B cell (primary cell): ENCODE measurements at regions not wholly inside any gene's neighbourhood (a gene's known extent, or its start where the extent isn't known, plus 50 kb on each side); places are given as distances from the start of the nearest gene placed in this dataset.

ENCODE experiments used
- ATAC-seq: fragments of 200-7000 bp; cut with Tn5 transposase; one replicate; pipeline ENCODE4 v1.10.0; 2021; ENCODE audit warnings: low read depth, mild to moderate bottlenecking, moderate number of reproducible peaks, moderate library complexity
- CTCF ChIA-PET: fragments of 350-600 bp; sonication (Branson Sonifier 250); formaldehyde crosslinking; loops from one replicate; lab custom pipeline; 2021; ENCODE audit warnings: antibody characterized with exemption, inconsistent platforms; lab: Charles Lee
- POLR2A ChIA-PET: fragments of 350-600 bp; sonication (Branson Sonifier 250); formaldehyde crosslinking; loops from one replicate; lab custom pipeline; 2021; ENCODE audit warnings: antibody characterized with exemption; lab: Charles Lee
- DNase-seq: peaks from one replicate; pipeline ENCODE4 v3.0.0; 2013
- H2AFZ ChIP-seq: 2 replicates; pipeline ENCODE4 v1.6.1; 2012; ENCODE audit warnings: mild to moderate bottlenecking, low read depth, low read length; ENCODE audit not compliant: insufficient read depth, poor library complexity, severe bottlenecking
- H3K27ac ChIP-seq, 2 donors: 1 replicate in 1 of 2; 2 replicates in 1 of 2; pipeline ENCODE4 v1.5.1; 2012 to 2013; ENCODE audit warnings: low read length in 2 of 2, mild to moderate bottlenecking in 2 of 2, moderate library complexity in 1 of 2
- H3K27me3 ChIP-seq, 4 experiments: fragments of 200-600 bp in 1 of 4; sonication (generic) in 1 of 4; replicated peaks in 1 of 4; 1 replicate in 2 of 4; 2 replicates in 2 of 4; pipeline versions ENCODE4 v1.6.1 to v1.7.0; 2013 to 2016; ENCODE audit warnings: low read length in 3 of 4, mild to moderate bottlenecking in 2 of 4, mixed read lengths in 1 of 4, moderate library complexity in 1 of 4; ENCODE audit not compliant: insufficient read depth in 4 of 4, control insufficient read depth in 3 of 4; ENCODE audit errors: control extremely low read depth in 1 of 4
- H3K36me3 ChIP-seq, 2 experiments: replicated peaks in 1 of 2; 1 replicate in 1 of 2; 2 replicates in 1 of 2; pipeline versions ENCODE4 v1.6.1 to v1.7.1; 2013; ENCODE audit warnings: low read length in 1 of 2; ENCODE audit not compliant: insufficient read depth in 2 of 2, control insufficient read depth in 1 of 2; ENCODE audit errors: control extremely low read depth in 1 of 2, extremely low read depth in 1 of 2
- H3K4me1 ChIP-seq, 2 donors: fragments of 200-600 bp in 1 of 2; sonication (generic) in 1 of 2; 1 replicate in 1 of 2; 2 replicates in 1 of 2; pipeline versions ENCODE4 v1.5.1 to v1.6.1; 2013 to 2017; ENCODE audit warnings: low read length in 2 of 2; ENCODE audit not compliant: control insufficient read depth in 2 of 2, insufficient read depth in 2 of 2
- H3K4me2 ChIP-seq: replicated peaks from 2 replicates; pipeline ENCODE3; 2012; ENCODE audit warnings: mild to moderate bottlenecking, low read depth, low read length; ENCODE audit not compliant: poor library complexity, severe bottlenecking
- H3K4me3 ChIP-seq, 5 experiments: fragments of 200-600 bp in 1 of 5; sonication (generic) in 1 of 5; 1 replicate in 3 of 5; 2 replicates in 2 of 5; pipeline versions ENCODE4 v1.5.1 to v1.7.0; 2011 to 2016; ENCODE audit warnings: low read length in 4 of 5, mild to moderate bottlenecking in 4 of 5, low read depth in 2 of 5, control low read depth in 1 of 5, moderate library complexity in 1 of 5; ENCODE audit not compliant: insufficient read depth in 1 of 5; ENCODE audit errors: control extremely low read depth in 1 of 5, extremely low read depth in 1 of 5
- H3K79me2 ChIP-seq: fragments of 200-600 bp; sonication (generic); one replicate; pipeline ENCODE4 v1.6.0; 2016; ENCODE audit warnings: low read length; ENCODE audit not compliant: control insufficient read depth, insufficient read depth
- H3K9ac ChIP-seq: fragments of 200-600 bp; sonication (generic); 2 replicates; pipeline ENCODE4 v1.6.1; 2017; ENCODE audit warnings: mild to moderate bottlenecking, low read length, moderate library complexity
- H3K9me3 ChIP-seq, 3 donors: one replicate each; pipeline versions ENCODE4 v1.6.1 to v1.7.1; 2013; ENCODE audit warnings: low read length in 2 of 3; ENCODE audit not compliant: control insufficient read depth in 2 of 3, insufficient read depth in 1 of 3; ENCODE audit errors: control extremely low read depth in 1 of 3
- H4K20me1 ChIP-seq: 2 replicates; pipeline ENCODE4 v1.6.0; 2012; ENCODE audit warnings: mild to moderate bottlenecking, low read length; ENCODE audit not compliant: insufficient read depth, control insufficient read depth, poor library complexity, severe bottlenecking
- H3K27ac Mint-ChIP-seq: one replicate; pipeline ENCODE4 v1.8.0; 2021; ENCODE audit warnings: mixed read lengths
- H3K27me3 Mint-ChIP-seq: one replicate; pipeline ENCODE4 v1.8.0; 2021; ENCODE audit warnings: mixed read lengths
- H3K4me1 Mint-ChIP-seq: one replicate; pipeline ENCODE4 v1.8.0; 2021; ENCODE audit warnings: mixed read lengths
- H3K4me3 Mint-ChIP-seq: one replicate; pipeline ENCODE4 v1.8.0; 2021; ENCODE audit warnings: mixed read lengths
- H3K9me3 Mint-ChIP-seq: one replicate; pipeline ENCODE4 v1.8.0; 2022; ENCODE audit warnings: mixed read lengths; ENCODE audit not compliant: insufficient read depth
- EZH2 ChIP-seq: IDR thresholded peaks from 2 replicates; pipeline ENCODE4 v1.6.1; 2012; ENCODE audit warnings: borderline replicate concordance, low read depth, mild to moderate bottlenecking, moderate library complexity, low read length; ENCODE audit not compliant: insufficient read depth, poor library complexity, severe bottlenecking
- WGBS: methylation state at CpG from one replicate; pipeline ENCODE4 v1.1.5; 2013; ENCODE audit warnings: missing lambda C conversion rate; ENCODE audit not compliant: insufficient coverage; 5-methylcytosine and 5-hydroxymethylcytosine counted together
- intact Hi-C: fragments of 100-400 bp; cut with micrococcal nuclease; formaldehyde crosslinking; loops from one replicate; pipeline ENCODE4 v1.10.0; 2022
- TF ChIP-seq, protein P1 (sequence below): fragments of 200-600 bp; IDR thresholded peaks from one replicate; pipeline ENCODE4 v1.8.0; 2022; ENCODE audit warnings: antibody characterized with exemption, mild to moderate bottlenecking

DNA sequence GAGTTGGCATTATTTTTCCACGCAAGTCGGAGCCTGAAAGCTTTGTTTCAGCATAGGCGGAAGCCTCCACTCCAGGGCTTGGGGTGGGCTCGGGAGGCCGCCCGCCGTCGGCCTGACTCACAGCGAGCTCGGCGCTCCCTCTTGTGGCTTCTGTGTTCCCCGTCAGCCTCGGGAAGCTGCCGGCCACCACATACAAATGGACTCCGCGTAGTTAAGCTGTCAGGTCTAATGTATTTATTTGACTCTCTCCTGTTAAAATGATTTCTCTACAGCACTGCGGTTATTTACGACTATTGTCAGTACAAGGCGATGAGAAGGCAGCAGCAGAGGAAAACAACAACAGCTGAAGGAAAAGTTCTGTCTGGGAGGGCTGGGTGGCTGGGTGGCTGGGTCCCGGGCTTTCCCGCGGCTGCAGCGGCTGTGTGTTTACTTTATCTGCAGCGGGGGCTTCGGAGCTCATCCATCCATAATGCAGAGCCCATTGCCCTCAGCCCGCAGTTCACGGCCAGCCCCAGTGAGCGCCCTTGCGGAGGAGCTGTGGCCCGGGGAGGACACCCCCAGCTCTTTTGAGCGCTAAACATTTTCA lies 375.7 kb upstream of the CAMK1G start:
- TF ChIP-seq, protein P1, sequence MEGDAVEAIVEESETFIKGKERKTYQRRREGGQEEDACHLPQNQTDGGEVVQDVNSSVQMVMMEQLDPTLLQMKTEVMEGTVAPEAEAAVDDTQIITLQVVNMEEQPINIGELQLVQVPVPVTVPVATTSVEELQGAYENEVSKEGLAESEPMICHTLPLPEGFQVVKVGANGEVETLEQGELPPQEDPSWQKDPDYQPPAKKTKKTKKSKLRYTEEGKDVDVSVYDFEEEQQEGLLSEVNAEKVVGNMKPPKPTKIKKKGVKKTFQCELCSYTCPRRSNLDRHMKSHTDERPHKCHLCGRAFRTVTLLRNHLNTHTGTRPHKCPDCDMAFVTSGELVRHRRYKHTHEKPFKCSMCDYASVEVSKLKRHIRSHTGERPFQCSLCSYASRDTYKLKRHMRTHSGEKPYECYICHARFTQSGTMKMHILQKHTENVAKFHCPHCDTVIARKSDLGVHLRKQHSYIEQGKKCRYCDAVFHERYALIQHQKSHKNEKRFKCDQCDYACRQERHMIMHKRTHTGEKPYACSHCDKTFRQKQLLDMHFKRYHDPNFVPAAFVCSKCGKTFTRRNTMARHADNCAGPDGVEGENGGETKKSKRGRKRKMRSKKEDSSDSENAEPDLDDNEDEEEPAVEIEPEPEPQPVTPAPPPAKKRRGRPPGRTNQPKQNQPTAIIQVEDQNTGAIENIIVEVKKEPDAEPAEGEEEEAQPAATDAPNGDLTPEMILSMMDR, result no peak
- TF ChIP-seq EZH2, result no peak
- Histone ChIP-seq H3K4me2 (no peak overlapping the region), H3K9ac (no peak overlapping the region), H3K27me3 (peaks cover 0 to 19% (median 7%) of the 10 kb centered on the region in 4 experiments), H3K9me3 (no peaks in the 10 kb centered on the region), H3K36me3 (no peaks in the 10 kb centered on the region), H3K4me3 (no peak overlapping the region), H3K79me2 (no peaks in the 10 kb centered on the region), H2AFZ (peak overlapping the region; percentile 57), H3K4me1 (no peaks in the 10 kb centered on the region), H4K20me1 (no peaks in the 10 kb centered on the region), H3K27ac (no peak overlapping the region)
- Mint-ChIP-seq H3K27ac (no peak overlapping the region), H3K9me3 (no peaks in the 10 kb centered on the region), H3K4me1 (peaks cover 2% of the 10 kb centered on the region), H3K27me3 (peaks cover 37% of the 10 kb centered on the region), H3K4me3 (no peak overlapping the region)
- 9% methylated on average over 29 of the region's 31 CpGs for WGBS
- DNase-seq, result no peak
- ChIA-PET CTCF (no interaction called here), POLR2A (no interaction called here)
- intact Hi-C loops, result no loop called here
- ATAC-seq, result no peak

DNA sequence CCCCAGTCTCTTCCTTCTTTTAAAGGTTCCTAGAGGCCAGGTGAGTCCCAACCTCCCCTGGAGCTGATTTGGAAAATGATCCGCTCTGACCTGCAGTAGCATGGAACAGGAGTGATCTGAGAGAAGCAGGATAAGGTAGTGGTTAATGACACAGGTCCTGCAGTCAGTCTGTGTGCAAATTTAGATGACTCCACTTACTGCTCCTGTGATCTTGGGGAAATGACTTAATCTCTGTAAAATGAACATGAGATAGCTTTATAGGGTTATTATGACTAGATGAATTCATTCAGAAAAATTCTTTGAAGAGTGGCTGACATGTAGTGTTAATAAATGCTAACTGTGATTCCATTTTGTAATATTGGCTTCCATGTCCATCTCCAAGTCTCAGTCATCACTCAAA lies 374.9 kb upstream of the CAMK1G start:
- no peaks in the 10 kb centered on the region for H3K9me3 ChIP-seq
- no peaks in the 10 kb centered on the region for H4K20me1 ChIP-seq
- no peak overlapping the region for H3K4me2 ChIP-seq
- Mint-ChIP-seq H3K9me3 (no peaks in the 10 kb centered on the region), H3K27me3 (peaks cover 38% of the 10 kb centered on the region), H3K4me1 (peaks cover 2% of the 10 kb centered on the region), H3K27ac (no peak overlapping the region), H3K4me3 (no peak overlapping the region)
- no peak overlapping the region for H3K9ac ChIP-seq
- intact Hi-C loops, result no loop called here
- H2AFZ ChIP-seq, result no peak overlapping the region
- ChIA-PET CTCF (no interaction called here), POLR2A (no interaction called here)
- H3K27me3 ChIP-seq, result peaks cover 0 to 19% (median 7%) of the 10 kb centered on the region in 4 experiments
- TF ChIP-seq EZH2, result no peak
- TF ChIP-seq, protein P1, result no peak
- WGBS, result 75% methylated on average over 1 of the region's 1 CpG
- H3K4me3 ChIP-seq, result no peak overlapping the region
- H3K4me1 ChIP-seq, result no peaks in the 10 kb centered on the region
- DNase-seq (no peak), ATAC-seq (no peak)
- no peak overlapping the region for H3K27ac ChIP-seq
- H3K36me3 ChIP-seq, result no peaks in the 10 kb centered on the region
- H3K79me2 ChIP-seq, result no peaks in the 10 kb centered on the region
